Stimulated activated CD4-positive, alpha-beta T cell treated with anti-CD3 and anti-CD28 coated beads, TNF-alpha, amount 100 ng/mL, for 48 hours (primary cell): ENCODE measurements at regions not wholly inside any gene's neighbourhood (a gene's known extent, or its start where the extent isn't known, plus 50 kb on each side); places are given as distances from the start of the nearest gene placed in this dataset.
"Not testable (repeated sequence)": the region's sequence is repeated elsewhere in the genome, so short reads cannot be mapped to it uniquely, and the experiment has no call there.

Experiments used
- DNase-seq, 3 donors: peaks; one replicate each; pipeline ENCODE4 v3.0.0-alpha.2; 2020; ENCODE audit warnings: low read depth in 3 of 3

DNA sequence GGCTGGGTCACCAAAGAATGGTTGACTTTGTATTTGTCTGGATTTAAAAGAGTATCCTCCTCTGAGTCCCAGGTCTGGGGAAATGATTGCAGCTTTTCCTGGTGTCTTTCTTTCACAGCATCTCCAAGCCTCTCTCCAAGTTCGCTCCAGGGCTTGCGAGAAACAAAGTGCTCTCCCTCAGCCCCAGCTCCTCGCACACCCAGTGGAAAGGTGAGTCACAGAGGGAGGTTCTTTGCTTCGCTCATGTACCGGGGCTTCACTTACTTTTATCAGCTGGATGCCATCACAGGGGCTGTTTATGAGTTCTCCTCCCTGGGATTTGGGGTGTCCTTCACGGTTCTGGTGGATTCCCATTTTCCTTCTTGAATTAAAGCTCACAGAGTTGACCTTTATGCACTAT is 252.2 kb upstream of the PLPP4 start:
- DNase-seq = no peak

DNA sequence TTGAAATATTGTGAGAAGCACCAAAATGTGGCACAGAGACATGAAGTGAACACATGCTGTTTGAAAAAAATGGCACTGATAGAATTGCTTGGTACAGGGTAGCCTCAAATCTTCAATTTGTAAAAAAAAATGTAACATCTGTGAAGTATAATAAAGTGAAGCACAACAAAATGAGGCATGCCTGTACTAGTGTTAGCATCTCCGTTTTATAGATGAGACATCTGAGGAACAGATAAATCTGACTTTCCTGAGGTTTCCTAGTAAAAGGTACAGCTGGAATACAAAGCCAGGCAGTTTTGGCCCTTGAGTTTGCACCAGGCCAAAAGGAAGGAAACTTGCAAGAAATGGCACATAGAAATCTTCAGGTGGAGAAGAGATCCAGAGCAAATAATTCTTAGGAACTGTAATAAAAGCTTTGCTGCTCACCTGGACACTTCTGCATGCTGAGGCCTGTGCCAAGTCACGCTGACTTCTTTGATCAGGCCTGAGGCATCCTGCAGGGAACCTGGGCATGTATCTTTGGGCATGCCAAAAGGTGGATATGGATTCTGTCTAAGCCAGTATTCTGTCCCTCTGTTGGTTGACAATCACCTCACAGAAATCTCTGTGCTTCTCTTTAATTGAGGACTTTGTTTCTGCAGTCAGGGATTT is 251.5 kb upstream of the PLPP4 start:
- DNase-seq = no peak

DNA sequence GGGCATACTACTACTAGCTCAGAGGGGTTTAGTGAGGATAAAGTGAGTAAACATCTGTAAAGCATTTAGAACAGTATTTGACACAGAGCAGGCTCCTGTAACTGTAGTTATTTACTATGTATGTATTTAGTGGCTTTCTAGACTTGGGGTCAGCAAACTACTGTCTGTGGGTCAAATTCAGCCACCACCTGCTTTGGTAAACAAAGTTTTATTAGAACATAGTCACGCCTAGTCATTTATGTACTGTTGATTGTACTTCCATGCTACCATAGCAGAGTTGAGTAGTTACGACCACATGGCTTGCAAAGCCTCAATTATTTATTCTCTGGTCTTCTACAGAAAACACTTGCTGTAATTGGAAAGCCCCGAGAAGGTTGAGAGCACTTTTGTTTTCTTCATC is 248.5 kb upstream of the PLPP4 start:
- DNase-seq = no peak

DNA sequence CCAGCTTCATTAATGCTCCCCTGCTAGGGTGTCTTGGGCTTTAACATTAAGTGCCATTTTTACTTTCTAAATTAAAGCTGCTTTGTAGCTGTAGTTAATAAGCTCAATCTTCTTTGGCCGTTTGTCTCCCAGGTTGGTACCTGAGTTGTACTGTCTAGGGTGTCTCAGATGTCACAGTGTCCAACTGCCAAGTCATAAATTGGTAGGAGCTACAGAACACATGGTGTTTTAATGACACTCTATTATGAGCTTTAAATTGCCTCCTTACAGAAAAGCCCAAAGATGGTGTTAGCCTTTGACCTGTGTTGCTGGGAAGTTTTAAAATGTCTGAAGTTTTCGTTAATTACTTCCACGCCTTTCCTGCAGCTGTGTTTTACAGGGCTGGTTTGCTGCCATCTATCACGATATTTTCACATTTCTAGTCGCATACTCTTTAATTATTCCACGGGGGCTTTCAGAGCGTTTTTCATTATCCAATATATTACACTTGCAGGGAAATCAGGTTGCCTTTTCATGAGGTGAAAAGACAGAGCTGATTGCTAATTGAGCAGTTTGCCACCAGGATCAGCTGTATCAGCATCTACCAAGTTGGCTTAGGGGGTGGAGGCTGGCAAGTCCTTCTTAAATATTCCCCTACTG is 247.8 kb upstream of the PLPP4 start:
- no peak for DNase-seq

DNA sequence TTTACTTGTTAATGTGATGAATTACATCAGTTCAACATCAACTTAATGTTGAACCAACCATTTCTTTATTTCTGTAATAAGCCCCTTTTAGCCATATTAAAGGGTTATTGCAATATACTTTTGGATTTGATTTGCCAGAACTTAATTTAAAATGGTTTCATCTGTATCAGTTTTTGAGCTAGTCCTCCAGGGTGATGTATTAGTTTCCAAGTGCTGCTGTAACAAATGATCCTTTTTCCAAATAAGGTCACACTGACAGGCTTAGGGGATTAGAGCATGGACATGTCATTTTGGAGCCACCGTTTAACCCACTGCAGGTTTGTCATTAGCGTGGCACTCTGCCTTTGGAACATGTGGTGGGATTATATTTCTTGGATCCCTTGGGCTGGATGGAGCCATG is 244.8 kb upstream of the PLPP4 start:
- no peak for DNase-seq

DNA sequence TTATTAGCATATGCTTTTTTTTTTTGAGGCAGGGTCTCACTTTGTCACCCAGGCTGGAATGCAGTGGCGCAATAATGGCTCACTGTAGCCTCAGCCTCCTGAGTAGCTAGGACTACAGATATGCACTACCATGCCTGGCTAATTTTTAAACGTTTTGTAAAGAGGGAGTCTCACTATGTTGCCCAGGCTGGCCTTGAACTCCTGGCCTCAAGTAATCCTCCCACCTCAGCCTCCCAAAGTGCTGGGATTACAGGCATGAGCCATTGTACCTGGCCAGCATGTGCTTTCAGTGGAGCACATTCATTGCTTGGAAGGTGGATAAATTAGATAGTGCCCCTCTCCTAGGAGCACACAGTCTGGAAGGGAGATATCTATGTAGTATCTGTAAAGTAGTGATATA is 243.7 kb upstream of the PLPP4 start:
- DNase-seq = not testable (repeated sequence)

DNA sequence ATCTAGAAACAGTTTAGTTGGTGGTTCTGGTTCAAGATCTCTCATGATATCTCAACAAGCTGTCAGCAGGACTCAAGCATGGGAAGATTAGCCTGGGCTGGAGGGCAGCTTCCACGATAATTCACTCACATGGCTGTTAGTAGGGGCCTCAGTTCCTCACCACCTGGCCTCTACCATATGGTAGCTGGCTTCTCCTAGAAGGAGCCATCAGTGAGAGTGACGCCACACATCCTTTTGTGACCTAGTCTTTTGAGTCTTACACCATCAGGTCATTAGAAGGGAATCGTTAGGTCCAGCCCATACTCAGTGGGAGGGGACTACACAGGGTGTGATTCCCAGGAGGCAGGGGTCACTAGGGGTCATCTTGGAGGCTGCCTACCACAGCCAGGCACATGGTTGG is 239.3 kb upstream of the PLPP4 start:
- DNase-seq = no peak

DNA sequence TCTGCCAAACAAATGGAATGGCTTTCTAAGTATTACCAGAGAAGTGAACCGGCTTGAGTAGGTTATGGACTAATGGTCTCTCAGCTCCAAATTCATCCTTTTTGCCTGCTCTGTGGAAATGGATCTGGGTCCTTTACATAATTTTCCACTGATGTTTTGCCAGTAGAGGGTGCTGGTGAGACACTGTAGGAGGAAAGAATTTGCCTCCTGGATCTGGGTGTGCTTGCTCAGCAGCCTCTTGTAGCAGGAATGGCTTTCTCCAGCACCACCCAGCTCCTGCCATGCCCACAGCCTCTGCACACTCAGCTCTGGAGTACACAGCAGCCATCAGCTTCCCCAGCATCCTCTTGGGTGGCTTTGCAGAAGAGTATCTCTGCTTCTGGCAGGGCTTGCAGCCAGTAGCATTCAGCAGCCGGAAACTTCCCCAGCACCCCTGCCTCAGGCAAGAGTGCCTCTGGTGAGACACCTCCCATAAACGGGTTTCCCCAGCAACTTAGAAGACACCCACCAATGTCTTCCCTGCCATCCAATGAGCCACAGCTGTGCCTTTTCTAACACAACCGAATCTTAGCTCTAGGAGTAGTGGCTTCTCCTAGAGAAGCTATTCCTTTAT is 235.0 kb upstream of the PLPP4 start:
- peak in 1 of 3 donors; percentile 13 for DNase-seq

DNA sequence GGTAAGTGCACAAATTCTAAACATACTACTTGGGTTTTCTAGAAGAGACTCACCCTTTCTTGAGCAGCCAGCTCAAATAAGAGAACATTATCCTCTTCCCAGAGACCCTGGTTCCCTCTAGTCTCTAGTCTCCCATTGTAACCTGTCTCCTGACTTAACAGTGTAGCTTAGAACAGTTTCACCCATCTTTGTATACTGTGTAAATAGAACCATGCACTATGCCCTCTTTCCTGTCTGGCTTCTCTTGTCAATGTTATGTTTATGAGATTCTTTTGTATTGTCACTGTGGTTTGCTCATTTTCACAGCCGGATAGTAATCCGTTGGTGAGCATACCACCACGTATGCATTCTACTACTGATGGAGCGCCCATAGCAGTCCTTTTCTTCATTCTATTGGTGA is 227.4 kb upstream of the PLPP4 start:
- no peak for DNase-seq

DNA sequence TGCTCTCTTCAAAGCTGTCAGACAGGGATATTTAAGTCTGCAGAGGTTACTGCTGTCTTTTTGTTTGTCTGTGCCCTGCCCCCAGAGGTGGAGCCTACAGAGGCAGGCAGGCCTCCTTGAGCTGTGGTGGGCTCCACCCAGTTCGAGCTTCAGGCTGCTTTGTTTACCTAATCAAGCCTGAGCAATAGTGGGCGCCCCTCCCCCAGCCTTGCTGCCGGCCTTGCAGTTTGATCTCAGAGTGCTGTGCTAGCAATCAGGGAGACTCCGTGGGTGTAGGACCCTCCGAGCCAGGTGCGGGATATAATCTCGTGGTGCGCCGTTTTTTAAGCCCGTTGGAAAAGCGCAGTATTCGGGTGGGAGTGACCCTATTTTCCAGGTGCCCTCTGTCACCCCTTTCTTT is 217.3 kb upstream of the PLPP4 start:
- not testable (repeated sequence) for DNase-seq

DNA sequence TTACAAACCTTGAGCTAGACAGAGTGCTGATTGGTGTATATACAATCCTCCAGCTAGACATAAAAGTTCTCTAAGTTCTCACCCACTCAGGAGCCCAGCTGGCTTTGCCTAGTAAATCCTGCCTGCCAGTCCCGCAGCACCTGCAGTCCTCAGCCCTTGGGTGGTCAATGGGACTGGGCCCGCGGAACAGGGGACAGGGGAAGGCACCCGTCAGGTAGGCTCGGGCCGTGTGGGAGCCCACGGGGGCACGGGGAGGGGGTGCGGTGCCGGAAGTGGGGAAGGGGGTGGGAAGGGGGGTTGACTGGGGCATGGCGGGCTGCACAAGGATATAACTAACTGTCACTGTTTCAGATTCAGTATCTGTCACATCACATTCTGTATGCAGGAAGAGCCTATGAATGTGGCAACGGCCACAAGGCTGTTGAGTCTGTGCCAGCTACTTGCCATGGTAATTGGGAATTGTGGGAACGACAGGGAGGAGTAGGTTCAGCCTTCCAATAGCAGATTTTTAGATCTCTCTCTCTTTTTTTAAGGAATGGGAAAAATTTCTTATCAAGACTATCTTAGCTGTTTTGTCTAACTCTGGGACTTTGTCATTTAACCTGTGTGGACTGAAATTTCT is 205.1 kb upstream of the PLPP4 start:
- no peak for DNase-seq

DNA sequence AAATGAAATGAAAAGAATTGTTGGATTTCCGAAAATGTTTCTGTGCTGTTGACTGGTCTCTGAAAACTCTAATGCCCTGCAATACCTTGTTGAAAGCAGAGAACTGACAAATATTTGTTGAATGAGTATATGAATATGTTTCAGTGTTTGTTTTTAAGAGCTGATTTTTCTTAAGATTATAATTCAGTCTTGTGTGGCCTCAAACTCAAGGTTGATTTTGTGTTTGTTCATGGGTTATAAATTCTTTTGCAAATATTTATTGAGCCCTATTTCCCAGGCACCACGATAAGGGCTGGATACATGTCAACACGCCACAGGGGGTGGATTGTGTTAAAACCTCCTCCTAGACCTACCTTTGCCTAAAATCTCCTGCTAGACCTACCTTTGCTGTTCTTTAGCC is 203.9 kb upstream of the PLPP4 start:
- DNase-seq = no peak

DNA sequence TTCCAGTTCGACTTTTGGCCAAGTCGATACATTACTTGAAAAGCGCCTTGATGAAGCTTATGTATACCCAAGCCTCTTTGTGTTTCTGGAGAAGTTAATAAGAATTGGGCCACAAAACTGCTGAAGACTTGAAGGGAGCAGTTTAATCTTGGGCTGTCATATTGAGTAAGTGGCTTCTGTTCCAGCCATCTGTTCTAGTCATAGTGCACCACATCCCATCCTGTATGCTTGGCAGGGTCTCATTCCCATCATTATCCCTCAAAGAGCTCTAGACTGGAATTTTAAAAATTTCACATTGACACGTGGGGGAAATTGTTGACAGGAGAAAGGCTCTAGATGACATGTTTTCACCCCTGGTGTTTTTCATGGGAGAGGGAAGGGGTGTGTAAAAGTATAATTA is 196.6 kb upstream of the PLPP4 start:
- DNase-seq = no peak

DNA sequence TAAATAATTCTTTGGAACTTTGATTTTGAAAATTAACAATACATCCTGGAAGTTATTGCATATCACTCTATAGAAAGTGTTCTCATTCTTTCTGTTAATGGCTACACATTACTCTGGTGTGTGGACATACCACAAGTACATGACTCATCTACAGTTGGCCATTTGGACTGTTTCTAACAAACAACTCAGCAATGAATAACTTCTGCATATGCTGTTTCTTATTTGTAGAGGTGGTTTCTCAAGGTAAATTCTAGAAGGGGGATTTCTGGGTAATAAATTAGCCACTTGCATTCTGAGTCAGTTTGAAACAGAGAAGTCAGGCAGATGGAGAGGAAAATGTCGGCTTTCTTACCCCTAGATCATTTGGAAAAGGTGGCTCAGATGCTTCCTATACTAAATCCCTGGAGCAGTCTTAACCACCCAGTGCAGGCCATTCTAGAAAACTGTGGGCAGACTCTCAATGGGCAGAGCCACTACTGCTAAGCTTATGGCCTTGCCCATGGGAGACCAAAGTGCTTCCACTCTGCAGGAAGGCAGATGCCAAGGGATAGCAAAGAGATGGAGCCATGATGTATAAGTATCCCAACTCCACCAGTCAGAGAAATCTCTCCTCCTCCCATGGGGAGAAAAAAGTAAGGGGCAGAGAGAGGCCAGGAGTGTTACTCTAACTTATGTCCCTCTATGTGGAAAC is 194.0 kb upstream of the PLPP4 start:
- no peak for DNase-seq

DNA sequence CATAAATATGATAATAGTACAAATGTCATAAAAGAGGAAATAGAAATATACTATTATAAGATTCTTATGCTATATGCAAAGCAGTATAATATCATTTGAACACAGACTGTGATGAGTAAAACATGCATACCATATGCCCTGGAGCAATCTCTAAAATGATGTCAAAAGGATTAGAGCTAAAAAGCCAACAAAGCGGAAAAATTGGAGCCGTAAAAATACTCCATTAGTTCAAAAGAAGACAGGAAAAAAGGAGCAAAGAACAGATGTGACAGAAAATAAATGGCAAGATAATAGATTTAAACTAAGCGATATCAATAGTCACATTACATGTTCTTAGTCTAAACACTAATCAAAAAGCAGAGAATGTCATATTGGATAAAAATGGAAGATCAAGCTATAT is 191.0 kb upstream of the PLPP4 start:
- DNase-seq = no peak

DNA sequence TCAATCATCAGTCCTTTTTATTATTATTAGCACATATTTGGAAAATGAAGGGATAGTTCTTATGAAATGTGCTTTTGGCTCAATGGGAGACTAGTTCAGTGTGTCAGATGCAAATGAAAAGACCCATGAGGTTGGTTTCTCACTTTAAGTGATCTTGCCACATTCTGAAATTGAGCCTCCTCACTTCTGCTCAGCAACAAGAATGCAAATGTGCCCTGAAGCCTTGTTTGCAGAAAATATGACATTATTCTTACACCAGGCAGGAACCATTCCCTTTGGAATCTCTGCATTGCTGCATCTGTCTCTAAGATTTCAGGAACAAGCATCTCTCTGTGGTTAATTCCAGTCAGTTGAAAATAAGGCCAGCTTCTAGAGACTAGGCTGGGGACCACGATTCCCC is 186.1 kb upstream of the PLPP4 start:
- no peak for DNase-seq

DNA sequence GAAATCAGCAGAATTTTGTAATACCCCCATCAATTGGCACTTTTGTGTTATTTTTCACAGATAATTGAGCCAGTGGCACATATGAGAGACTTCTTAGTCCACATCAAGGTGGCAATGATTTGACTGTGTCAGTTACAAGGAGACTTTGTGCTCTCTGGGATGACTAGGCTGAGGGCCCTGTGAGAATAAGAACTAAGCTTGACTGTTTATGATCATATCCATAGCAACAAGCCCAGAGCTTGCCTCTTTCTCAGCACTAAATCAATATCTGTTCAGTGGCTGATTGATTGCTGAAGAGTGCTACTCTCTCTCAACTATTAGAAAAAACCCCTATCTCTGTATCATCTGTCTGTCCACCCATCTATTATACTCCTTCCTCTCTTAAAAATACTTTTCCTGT is 185.3 kb upstream of the PLPP4 start:
- no peak for DNase-seq

DNA sequence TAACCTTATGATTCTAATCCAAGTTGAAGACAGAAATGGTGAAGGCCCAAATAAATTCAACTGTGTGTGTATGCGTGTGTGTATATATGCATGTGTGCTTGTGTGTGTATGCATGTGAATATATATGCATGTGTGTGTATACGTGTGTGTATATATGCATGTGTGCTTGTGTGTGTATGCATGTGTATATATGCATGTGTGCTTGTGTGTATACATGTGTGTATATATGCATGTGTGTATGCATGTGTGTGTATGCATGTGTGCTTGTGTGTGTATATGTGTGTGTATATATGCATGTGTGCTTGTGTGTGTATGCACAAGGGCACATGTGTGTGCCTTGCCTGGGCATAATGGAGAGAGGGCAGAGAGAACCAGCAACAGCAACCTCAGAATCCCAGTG is 184.7 kb upstream of the PLPP4 start:
- DNase-seq = no peak

DNA sequence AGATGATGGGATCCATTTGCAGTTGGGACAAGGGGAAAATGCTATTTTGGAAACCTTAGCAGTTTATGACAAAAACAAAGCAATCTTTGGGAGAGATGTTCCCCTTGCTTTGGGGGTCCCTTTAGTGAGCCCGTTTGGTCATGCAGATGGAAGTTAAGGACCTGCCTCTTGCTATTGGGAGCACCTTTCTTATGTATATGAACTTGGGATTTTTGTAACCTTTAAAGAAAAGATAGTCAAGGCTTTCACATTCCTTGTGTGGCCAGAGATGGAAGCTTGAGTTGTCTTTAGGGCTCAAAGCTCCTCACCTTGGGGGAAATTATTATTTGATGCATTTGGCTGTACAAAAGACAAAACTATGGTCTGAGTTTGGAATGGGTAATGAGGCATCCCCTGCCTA is 179.0 kb upstream of the PLPP4 start:
- no peak for DNase-seq

DNA sequence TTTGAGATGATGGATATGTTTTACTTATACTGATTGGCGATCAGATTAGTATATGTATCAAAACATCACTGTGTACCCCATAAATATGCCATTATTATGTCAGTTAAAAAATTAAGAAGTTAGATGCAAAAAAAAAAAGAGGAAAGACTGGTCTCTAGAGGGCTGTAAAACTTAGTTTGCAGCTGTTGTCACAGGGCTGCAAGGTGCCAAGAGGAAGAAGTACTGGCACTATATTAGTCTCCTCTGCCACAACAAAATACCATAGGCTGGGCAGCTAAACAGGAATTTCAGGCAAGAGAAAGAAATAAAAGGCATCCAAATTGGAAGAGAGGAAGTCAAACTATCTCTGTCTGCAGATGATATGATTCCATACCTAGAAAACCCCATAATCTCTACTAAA is 177.8 kb upstream of the PLPP4 start:
- DNase-seq = no peak

DNA sequence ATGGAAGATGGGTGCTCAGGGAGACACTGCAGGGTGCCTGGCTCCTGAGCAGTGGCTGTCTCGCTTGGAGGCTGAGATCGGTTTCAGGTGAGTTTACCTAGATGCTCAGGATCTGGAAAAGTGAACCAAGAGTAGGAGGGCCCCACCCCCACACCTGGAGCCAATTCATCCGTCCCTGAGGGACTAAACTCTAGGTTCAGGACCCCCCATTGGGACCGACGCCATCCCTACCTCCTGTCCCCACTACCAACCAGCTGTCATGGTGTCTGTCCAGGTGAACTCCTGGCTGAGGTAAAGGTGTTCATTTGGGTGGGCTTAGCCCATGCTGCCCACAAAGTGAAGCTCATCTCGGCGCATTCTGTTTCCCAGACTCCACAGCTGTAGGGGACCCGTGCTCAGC is 174.6 kb upstream of the PLPP4 start:
- DNase-seq = no peak

DNA sequence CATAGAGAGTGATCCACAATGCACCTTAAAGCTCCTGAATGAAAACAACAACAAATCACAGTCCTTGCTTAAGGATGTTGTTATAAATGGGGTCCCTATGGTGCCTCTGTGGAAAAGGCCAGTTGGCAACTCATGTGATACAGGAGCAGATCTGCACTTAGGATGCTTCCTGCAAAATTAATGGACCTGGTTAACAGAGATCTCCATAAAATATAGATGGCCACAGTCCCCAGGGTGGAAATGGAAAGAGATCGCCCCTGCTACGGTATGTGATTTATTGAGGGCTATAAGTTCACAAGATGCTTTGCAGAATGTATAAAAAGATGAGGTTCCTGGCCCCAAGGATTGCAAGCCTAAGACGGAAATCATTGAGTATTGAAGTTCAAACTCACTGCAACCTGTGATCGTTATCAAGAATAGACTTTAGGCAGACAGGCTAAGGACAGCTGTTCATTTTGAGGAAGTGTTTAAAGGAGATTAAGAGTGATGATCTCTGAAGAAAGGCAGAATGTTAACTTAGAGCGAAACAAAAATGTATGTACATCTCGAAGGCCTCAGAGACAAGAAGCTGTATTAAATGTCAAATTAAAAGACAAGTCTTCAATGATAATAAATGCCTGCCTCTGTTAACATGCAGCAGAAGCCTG is 174.1 kb upstream of the PLPP4 start:
- no peak for DNase-seq
